Thymus (tissue), 11 donors: ENCODE measurements at regions not wholly inside any gene's neighbourhood (a gene's known extent, or its start where the extent isn't known, plus 50 kb on each side); places are given as distances from the start of the nearest gene placed in this dataset.

Experiments
- DNase-seq, 9 donors: peaks; one replicate each; pipeline ENCODE4 v3.0.0-alpha.2; 2013; ENCODE audit warnings: low spot score in 9 of 9, low read depth in 6 of 9, missing footprints in 1 of 9
- H3K27ac ChIP-seq, 2 donors: one replicate each; pipeline ENCODE4 v1.5.1; 2013; ENCODE audit warnings: control low read depth in 1 of 2, low read depth in 1 of 2, low read length in 1 of 2, mild to moderate bottlenecking in 1 of 2, moderate library complexity in 1 of 2
- H3K27me3 ChIP-seq, 2 donors: one replicate each; pipeline ENCODE4 v1.5.1; 2013; ENCODE audit warnings: low read length in 1 of 2; ENCODE audit not compliant: control insufficient read depth in 2 of 2, insufficient read depth in 1 of 2
- H3K36me3 ChIP-seq, 2 donors: one replicate each; pipeline ENCODE4 v1.5.1; 2013; ENCODE audit warnings: low read length in 1 of 2, mild to moderate bottlenecking in 1 of 2, moderate library complexity in 1 of 2; ENCODE audit not compliant: control insufficient read depth in 2 of 2, insufficient read depth in 2 of 2
- H3K4me1 ChIP-seq, 2 donors: one replicate each; pipeline ENCODE4 v1.5.1; 2013; ENCODE audit warnings: low read length in 2 of 2; ENCODE audit not compliant: control insufficient read depth in 2 of 2, insufficient read depth in 2 of 2
- H3K4me3 ChIP-seq, 2 donors: one replicate each; pipeline ENCODE4 v1.5.1; 2013; ENCODE audit warnings: low read length in 2 of 2, control low read depth in 1 of 2, mild to moderate bottlenecking in 1 of 2
- H3K9me3 ChIP-seq, 2 donors: one replicate each; pipeline ENCODE4 v1.5.1; 2013; ENCODE audit warnings: low read length in 1 of 2, mild to moderate bottlenecking in 1 of 2; ENCODE audit not compliant: control insufficient read depth in 2 of 2, insufficient read depth in 1 of 2
- WGBS: extraction: QIAGEN DNeasy Blood & Tissue Kit; methylation state at CpG from one replicate; pipeline ENCODE4 v1.1.7; 2013; 5-methylcytosine and 5-hydroxymethylcytosine counted together
- donor health status: healthy.

DNA sequence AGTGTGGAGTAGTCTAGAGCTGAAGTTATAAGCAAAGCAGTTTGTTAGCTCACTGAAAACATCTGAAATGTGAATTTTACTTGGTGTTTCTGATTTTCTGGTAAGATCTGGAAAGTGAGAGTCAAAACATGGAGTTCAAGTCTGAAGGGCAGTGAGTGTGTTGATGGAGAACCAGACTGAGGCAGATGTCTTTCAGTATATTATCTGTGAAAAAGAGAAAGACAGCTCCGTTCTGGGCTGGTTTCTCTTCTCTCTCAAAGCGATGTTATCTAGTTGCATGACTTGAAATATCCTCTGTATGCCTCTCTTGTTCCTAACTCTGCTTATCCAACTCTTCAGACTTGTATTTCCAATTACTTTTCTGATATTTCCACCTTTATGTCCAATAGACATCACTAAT is 381.9 kb upstream of the RGS6 start:
- WGBS = 91% methylated on average over 2 of the region's 2 CpGs
- DNase-seq = no peak
- H3K9me3 ChIP-seq = no peaks in the 10 kb centered on the region
- no peak overlapping the region for H3K4me3 ChIP-seq
- H3K27ac ChIP-seq = peak overlapping the region in 1 of 2 donors; percentile 12
- H3K4me1 ChIP-seq = peaks cover 5 to 10% of the 10 kb centered on the region in 2 donors
- H3K36me3 ChIP-seq = no peaks in the 10 kb centered on the region
- H3K27me3 ChIP-seq = no peaks in the 10 kb centered on the region

DNA sequence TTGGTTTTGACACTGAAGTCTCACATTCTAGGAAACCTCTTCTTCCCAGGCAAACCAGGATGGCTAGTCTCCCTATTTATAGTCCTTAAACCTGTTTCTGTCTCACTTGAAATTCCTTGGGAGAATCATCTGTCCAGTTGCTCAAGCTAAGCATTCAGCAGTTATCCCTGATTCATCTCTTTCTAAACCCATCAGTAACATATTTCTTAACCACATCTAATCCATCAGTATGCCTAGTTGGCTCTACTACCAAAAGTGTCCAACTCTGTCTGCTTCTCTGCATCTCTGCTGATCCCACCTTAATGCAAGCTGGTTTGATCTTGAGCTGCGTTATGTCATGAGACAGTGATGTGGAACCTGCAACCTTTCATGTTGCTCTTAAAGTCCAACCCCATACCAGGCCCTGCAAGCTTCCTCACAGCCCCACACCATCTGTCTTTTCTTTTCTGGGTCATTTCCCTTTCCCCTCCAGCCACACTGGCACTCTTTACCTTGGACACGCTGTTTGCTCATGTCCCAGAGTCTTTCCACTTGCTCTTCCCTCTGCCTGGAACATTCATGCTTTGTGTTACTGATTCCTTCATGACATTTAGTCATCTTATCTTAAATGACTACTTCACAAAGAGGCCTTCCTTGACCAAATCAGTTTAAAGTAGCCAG is 380.8 kb upstream of the RGS6 start:
- Histone ChIP-seq H3K27ac (no peak overlapping the region), H3K4me1 (peaks cover 15 to 20% of the 10 kb centered on the region in 2 donors), H3K36me3 (no peaks in the 10 kb centered on the region), H3K9me3 (no peaks in the 10 kb centered on the region), H3K4me3 (no peak overlapping the region), H3K27me3 (no peaks in the 10 kb centered on the region)
- 89% methylated on average over 2 of the region's 2 CpGs for WGBS
- no peak for DNase-seq

DNA sequence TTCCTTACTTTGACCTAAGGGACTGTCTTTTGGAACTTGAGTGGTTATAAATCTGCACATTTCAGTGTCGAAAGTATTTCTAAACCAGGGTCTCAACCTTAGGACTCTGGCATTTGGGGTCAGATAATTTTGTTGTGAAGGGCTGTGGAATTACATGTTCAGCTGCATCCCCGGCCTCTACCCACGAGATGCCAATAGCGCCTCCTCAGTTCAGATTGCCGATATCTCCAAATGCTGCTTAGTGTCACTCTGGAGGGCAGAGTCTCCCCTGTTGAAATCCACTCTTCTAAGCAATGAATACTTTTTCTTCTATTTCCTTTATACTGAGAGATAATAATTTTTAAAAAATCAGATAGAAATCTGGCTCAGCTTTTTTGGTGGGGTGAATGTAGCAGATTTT is 379.4 kb upstream of the RGS6 start:
- Histone ChIP-seq H3K9me3 (no peaks in the 10 kb centered on the region), H3K27ac (no peak overlapping the region), H3K4me3 (no peak overlapping the region), H3K36me3 (no peaks in the 10 kb centered on the region), H3K27me3 (no peaks in the 10 kb centered on the region), H3K4me1 (peaks cover 22 to 25% of the 10 kb centered on the region in 2 donors)
- no peak for DNase-seq
- WGBS = 97% methylated on average over 5 of the region's 5 CpGs

DNA sequence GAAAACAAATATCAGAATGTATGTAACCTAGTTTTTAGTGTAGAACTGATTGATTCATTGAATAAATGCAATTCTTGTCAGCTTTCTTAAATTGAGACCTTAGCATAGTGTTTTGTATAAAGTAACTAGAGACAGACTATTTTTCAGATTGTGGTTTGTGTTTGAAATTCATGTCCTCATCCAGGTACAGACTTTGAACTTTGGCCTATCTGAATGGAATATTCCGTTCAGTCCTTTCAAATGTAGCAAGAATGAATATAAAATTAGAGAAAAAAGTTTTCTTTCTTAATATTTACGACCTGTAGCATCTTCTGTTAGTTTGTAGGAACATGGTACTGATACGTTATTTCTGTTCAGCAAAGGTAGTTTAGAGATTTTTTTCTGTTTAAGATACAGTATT is 378.4 kb upstream of the RGS6 start:
- H3K36me3 ChIP-seq = no peaks in the 10 kb centered on the region
- no peak overlapping the region for H3K27ac ChIP-seq
- no peaks in the 10 kb centered on the region for H3K9me3 ChIP-seq
- peaks cover 22 to 29% of the 10 kb centered on the region in 2 donors for H3K4me1 ChIP-seq
- WGBS = 92% methylated on average over 3 of the region's 3 CpGs
- no peak overlapping the region for H3K4me3 ChIP-seq
- H3K27me3 ChIP-seq = no peaks in the 10 kb centered on the region
- DNase-seq = no peak

DNA sequence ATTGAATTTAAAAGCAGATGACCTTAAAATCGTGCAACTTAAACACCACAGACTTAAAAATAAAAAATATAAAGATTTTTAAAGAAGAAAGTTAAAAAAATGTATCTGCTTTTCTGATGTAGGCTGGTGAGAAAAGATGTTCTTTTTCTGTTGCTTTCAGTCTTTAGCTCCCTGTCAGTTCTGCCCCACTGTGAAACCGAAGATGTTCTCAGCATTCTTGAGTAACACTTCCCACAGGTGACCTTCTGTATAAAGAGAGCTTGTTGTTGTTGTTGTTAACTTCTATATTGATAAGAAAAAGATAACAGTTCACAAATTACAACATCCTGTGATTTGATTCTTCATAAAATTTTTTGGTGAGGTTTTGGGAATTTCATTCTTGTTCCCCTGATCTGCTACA is 377.9 kb upstream of the RGS6 start:
- Histone ChIP-seq H3K36me3 (no peaks in the 10 kb centered on the region), H3K27ac (peak overlapping the region; percentile 31 to 93), H3K9me3 (no peaks in the 10 kb centered on the region), H3K4me3 (no peak overlapping the region), H3K4me1 (peaks cover 22 to 29% of the 10 kb centered on the region in 2 donors), H3K27me3 (no peaks in the 10 kb centered on the region)
- peak in 2 of 9 donors; percentile 16 to 53 for DNase-seq
- WGBS = 79% methylated on average over 2 of the region's 2 CpGs

DNA sequence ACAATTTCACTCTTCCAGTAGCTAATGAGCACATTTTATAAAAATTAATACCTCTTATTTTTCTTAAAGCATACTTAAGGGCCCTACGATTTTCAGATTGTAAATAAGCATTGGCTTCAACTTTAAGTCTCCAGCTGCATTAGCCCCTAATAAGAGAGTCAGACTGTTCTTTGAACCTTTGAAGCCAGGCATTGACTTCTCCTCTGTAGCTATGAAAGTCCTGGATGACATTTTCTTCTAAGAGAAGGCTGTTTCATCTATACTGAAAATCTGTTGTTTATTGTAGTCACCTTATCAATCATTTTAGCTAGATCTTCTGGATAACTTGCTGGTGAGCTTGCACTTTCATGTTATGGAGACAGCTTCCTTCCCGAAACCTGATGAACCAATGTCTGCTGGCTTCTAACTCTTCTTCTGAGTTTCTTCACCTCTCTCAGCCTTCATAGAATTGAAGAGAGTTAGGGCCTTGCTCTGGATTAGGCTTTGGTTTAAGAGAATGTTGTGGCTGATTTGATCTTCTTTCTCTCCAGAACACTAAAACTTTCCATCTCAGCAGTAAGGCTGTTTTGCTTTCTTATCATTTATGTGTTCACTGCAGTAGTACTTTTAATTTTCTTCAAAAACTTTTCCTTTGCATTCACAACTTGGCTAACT is 377.1 kb upstream of the RGS6 start:
- H3K4me3 ChIP-seq = no peak overlapping the region
- peak overlapping the region; percentile 93 for H3K27ac ChIP-seq
- H3K27me3 ChIP-seq = no peaks in the 10 kb centered on the region
- peaks cover 22 to 29% of the 10 kb centered on the region in 2 donors for H3K4me1 ChIP-seq
- WGBS = 83% methylated on average over 2 of the region's 2 CpGs
- H3K36me3 ChIP-seq = no peaks in the 10 kb centered on the region
- no peaks in the 10 kb centered on the region for H3K9me3 ChIP-seq
- DNase-seq = peak in 3 of 9 donors; percentile 10 to 23 (median 17)

DNA sequence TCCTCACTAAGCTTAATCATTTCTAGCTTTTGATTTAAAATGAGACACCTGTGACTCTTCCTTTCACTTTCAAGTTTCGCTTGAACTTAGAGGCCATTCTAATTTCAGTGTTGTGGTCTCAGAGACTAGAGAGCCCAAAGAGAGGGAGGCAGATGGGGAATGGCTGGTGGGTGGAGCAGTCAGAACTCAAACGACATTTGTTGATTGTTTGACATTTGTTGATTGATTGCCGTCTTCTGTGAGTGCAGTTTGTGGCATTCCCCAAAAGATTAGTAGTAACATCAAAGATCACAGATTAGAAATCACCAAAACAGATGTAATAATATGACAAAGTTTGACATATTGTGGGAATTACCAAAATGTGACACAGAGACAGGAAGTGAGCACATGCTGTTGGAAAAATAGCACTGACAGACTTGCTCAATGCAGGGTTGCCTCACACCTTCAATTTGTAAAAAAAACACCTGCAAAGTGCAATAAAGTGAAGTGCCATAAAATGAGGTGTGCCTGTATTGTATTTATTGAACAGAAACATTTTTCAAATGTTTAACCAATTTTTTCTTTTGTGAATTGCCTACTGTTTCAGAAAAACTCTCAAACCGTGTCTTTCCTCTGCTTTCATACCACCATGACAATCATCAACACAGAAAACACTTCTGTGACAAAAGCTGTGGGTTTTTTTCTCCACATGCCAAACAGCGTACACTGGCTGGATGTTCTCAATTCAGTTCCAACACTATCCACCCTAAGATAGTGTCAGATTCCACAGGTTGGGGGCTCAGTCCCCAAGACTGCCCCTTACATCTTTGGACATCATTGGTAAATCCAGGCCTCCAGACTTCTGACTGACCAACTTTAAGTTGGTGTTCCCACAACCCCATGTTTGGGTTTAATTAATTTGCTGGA is 376.3 kb upstream of the RGS6 start:
- H3K27me3 ChIP-seq = no peaks in the 10 kb centered on the region

DNA sequence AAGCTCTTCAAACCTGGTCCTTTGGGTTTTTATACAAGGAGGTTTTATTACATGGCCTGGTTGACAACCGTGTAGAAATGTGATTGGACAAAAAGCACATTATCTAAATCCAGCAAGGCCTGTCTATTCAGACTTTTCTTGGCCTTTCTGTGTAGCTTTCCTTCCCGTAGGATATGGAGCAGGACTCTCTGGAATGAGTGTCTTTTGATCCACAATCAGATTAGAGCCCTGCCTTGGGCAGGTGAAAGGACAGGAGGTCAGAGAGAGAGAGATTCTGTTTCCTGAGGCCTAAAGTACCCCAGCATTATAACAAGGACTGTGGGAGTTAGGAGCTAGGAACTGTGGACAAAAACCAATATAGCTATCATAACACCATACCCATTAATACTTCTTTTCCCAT is 375.5 kb upstream of the RGS6 start:
- H3K9me3 ChIP-seq = no peaks in the 10 kb centered on the region
- H3K27ac ChIP-seq = peak overlapping the region; percentile 73 to 93
- 97% methylated on average over 2 of the region's 2 CpGs for WGBS
- DNase-seq = no peak
- H3K4me1 ChIP-seq = peaks cover 22 to 25% of the 10 kb centered on the region in 2 donors
- no peaks in the 10 kb centered on the region for H3K36me3 ChIP-seq
- no peak overlapping the region for H3K4me3 ChIP-seq
- H3K27me3 ChIP-seq = no peaks in the 10 kb centered on the region

More for the DNA sequence above, 376.3 kb upstream of the RGS6 start:
- peak overlapping the region; percentile 93 for H3K27ac ChIP-seq
- DNase-seq = peak; percentile 28 to 86 (median 54)
- peaks cover 22 to 29% of the 10 kb centered on the region in 2 donors for H3K4me1 ChIP-seq
- WGBS = 26% methylated on average over 5 of the region's 5 CpGs
- no peak overlapping the region for H3K4me3 ChIP-seq
- H3K36me3 ChIP-seq = no peaks in the 10 kb centered on the region
- H3K9me3 ChIP-seq = no peaks in the 10 kb centered on the region

DNA sequence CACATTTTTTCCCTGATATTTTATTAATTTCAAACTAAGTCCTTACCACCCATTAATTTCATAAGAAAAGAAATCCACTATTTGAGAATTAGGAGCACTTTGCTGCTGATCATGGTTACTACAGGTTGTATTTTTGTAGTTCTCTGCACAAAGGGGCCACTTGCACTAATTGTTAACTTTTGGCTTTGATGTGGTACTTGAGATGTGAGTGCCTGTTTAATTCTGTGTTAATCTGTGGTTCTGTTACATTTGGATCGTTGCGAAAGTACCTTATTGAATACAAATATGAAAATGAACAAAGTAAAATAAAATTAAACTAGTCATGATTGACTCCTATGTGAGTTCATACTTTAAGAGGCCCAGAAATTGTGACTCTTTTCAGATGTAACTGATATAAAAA is 374.9 kb upstream of the RGS6 start:
- Histone ChIP-seq H3K27ac (no peak overlapping the region), H3K27me3 (no peaks in the 10 kb centered on the region), H3K4me1 (peaks cover 22 to 25% of the 10 kb centered on the region in 2 donors), H3K36me3 (no peaks in the 10 kb centered on the region), H3K4me3 (no peak overlapping the region), H3K9me3 (no peaks in the 10 kb centered on the region)
- 41% methylated on average over 2 of the region's 2 CpGs for WGBS
- DNase-seq = no peak
